Endothelial cell of umbilical vein (primary cell): ENCODE measurements at regions not wholly inside any gene's neighbourhood (a gene's known extent, or its start where the extent isn't known, plus 50 kb on each side); places are given as distances from the start of the nearest gene placed in this dataset.

Source experiments
- BruUV-seq: library from RNA; stranded (reverse); fragments of 400-500 nt; replicated peaks from 2 replicates; lab custom pipeline; 2021; lab: Mats Ljungman, UMichigan
- CTCF ChIA-PET: fragments of 300-600, 350-600 bp; sonication (Branson Sonifier 250); formaldehyde crosslinking; loops from one replicate; lab custom pipeline; 2021; ENCODE audit warnings: antibody characterized with exemption, inconsistent platforms; lab: Charles Lee
- POLR2A ChIA-PET: fragments of 300-600, 350-600 bp; sonication (Branson Sonifier 250); formaldehyde crosslinking; loops from one replicate; lab custom pipeline; 2021; ENCODE audit warnings: antibody characterized with exemption, inconsistent platforms; lab: Charles Lee
- DNase-seq: peaks from one replicate; pipeline ENCODE4 v3.0.0-alpha.2; 2011; ENCODE audit warnings: low read depth, low spot score
- FAIRE-seq: peaks from 2 replicates; lab custom pipeline; 2011; peaks lifted over from hg19 to GRCh38; lab: Jason Lieb, UNC
- H2AFZ ChIP-seq: 2 replicates; pipeline ENCODE4 v1.6.0; 2012; ENCODE audit warnings: low read depth, low read length, control low read depth, inconsistent platforms
- H3K27ac ChIP-seq: 2 replicates; pipeline ENCODE4 v1.5.1; 2011; ENCODE audit warnings: low read depth, mild to moderate bottlenecking, control low read depth, low read length, moderate library complexity; ENCODE audit not compliant: insufficient read depth
- H3K27me3 ChIP-seq, 2 experiments: 2 replicates each; pipeline versions ENCODE4 v1.6.0 to v1.6.1; 2011; ENCODE audit warnings: low read length in 2 of 2, mixed read lengths in 1 of 2; ENCODE audit not compliant: control insufficient read depth in 2 of 2, insufficient read depth in 2 of 2
- H3K36me3 ChIP-seq, 2 experiments: 2 replicates in 1 of 2; 3 replicates in 1 of 2; pipeline ENCODE4 v1.5.1; 2011; ENCODE audit warnings: low read length in 2 of 2, mild to moderate bottlenecking in 1 of 2, moderate library complexity in 1 of 2; ENCODE audit not compliant: control insufficient read depth in 2 of 2, insufficient read depth in 2 of 2; ENCODE audit errors: extremely low read depth in 1 of 2
- H3K4me1 ChIP-seq: 3 replicates; pipeline ENCODE4 v1.5.1; 2011; ENCODE audit warnings: mild to moderate bottlenecking, low read length; ENCODE audit not compliant: control insufficient read depth, insufficient read depth; ENCODE audit errors: extremely low read depth
- H3K4me2 ChIP-seq: 2 replicates; pipeline ENCODE4 v1.6.1; 2011; ENCODE audit warnings: low read length, control low read depth, mixed read lengths; ENCODE audit not compliant: insufficient read depth
- H3K4me3 ChIP-seq, 3 experiments: fragments of 200-600 bp in 1 of 3; sonication (generic), shearing (Covaris generic) in 1 of 3; replicated peaks in 1 of 3; 2 replicates each; pipeline ENCODE4 v1.5.1; 2011 to 2016; ENCODE audit warnings: control low read depth in 3 of 3, low read length in 3 of 3, mild to moderate bottlenecking in 2 of 3, inconsistent platforms in 1 of 3, low read depth in 1 of 3, moderate library complexity in 1 of 3; ENCODE audit not compliant: insufficient read depth in 1 of 3
- H3K79me2 ChIP-seq: 2 replicates; pipeline ENCODE4 v1.6.0; 2012; ENCODE audit warnings: low read length, inconsistent platforms; ENCODE audit not compliant: control insufficient read depth, insufficient read depth
- H3K9ac ChIP-seq: replicated peaks from 2 replicates; pipeline ENCODE3; 2011; ENCODE audit warnings: low read length, control low read depth; ENCODE audit not compliant: insufficient read depth; ENCODE audit errors: extremely low read depth
- H3K9me1 ChIP-seq: replicated peaks from 3 replicates; pipeline ENCODE4 v1.6.0; 2011; ENCODE audit warnings: mild to moderate bottlenecking, low read length; ENCODE audit not compliant: control insufficient read depth, insufficient read depth; ENCODE audit errors: extremely low read depth
- H3K9me3 ChIP-seq: replicated peaks from 2 replicates; pipeline ENCODE4 v1.5.1; 2012; ENCODE audit warnings: low read length, inconsistent platforms; ENCODE audit not compliant: control insufficient read depth, insufficient read depth
- H4K20me1 ChIP-seq: replicated peaks from 2 replicates; pipeline ENCODE3; 2011; ENCODE audit warnings: mild to moderate bottlenecking, low read length; ENCODE audit not compliant: control insufficient read depth, insufficient read depth; ENCODE audit errors: extremely low read depth
- EZH2 ChIP-seq: IDR thresholded peaks from 2 replicates; pipeline ENCODE4 v1.6.1; 2012; ENCODE audit warnings: borderline replicate concordance, low read depth, mild to moderate bottlenecking, moderate library complexity, low read length, inconsistent platforms; ENCODE audit not compliant: severe bottlenecking
- FOS ChIP-seq: IDR thresholded peaks from 2 replicates; pipeline ENCODE4 v1.6.1; 2011; ENCODE audit warnings: mild to moderate bottlenecking, low read length, moderate library complexity, borderline replicate concordance; ENCODE audit not compliant: insufficient read depth
- GATA2 ChIP-seq: IDR thresholded peaks from 2 replicates; pipeline ENCODE4 v1.7.0; 2011; ENCODE audit warnings: low read depth, mild to moderate bottlenecking, moderate library complexity, mixed read lengths, low read length; ENCODE audit not compliant: insufficient read length, insufficient read depth
- JUN ChIP-seq: IDR thresholded peaks from 2 replicates; pipeline ENCODE4 v1.6.1; 2011; ENCODE audit warnings: borderline replicate concordance, low read depth; ENCODE audit not compliant: insufficient read length, insufficient read depth
- MAX ChIP-seq: IDR thresholded peaks from 2 replicates; pipeline ENCODE4 v1.6.1; 2011; ENCODE audit not compliant: insufficient read depth, insufficient read length
- MYC ChIP-seq: IDR thresholded peaks from one replicate; pipeline ENCODE4 v1.6.1; 2011; ENCODE audit warnings: mild to moderate bottlenecking, low read depth, low read length
- POLR2A ChIP-seq: IDR thresholded peaks from 2 replicates; pipeline ENCODE4 v1.6.1; 2012; ENCODE audit warnings: low read depth, mild to moderate bottlenecking, control low read depth, low read length
- POLR2AphosphoS5 ChIP-seq: IDR thresholded peaks from 2 replicates; pipeline ENCODE4 v1.6.1; 2012; ENCODE audit warnings: low read depth, mild to moderate bottlenecking, control low read depth, low read length, moderate library complexity; ENCODE audit not compliant: insufficient read depth
- dilution Hi-C: fragments of 300-500 bp; cut with MboI; formaldehyde crosslinking; loops from one replicate; pipeline ENCODE4 v1.15.0; 2019; ENCODE audit warnings: low sequenced_read_pairs; ENCODE audit not compliant: extremely low pct_ligation_motif_present
- intact Hi-C: fragments of 100-400 bp; cut with micrococcal nuclease; formaldehyde crosslinking; loops from one replicate; pipeline ENCODE4 v1.10.0; 2022
- TF ChIP-seq, protein P1 (sequence below), 2 donors: IDR thresholded peaks; 1 replicate in 1 of 2; 2 replicates in 1 of 2; pipeline ENCODE4 v1.5.1; 2011; ENCODE audit warnings: low read length in 2 of 2, mild to moderate bottlenecking in 2 of 2, moderate library complexity in 2 of 2, control low read depth in 1 of 2, inconsistent platforms in 1 of 2, low read depth in 1 of 2; ENCODE audit not compliant: insufficient read depth in 1 of 2; ENCODE audit errors: extremely low read depth in 1 of 2

DNA sequence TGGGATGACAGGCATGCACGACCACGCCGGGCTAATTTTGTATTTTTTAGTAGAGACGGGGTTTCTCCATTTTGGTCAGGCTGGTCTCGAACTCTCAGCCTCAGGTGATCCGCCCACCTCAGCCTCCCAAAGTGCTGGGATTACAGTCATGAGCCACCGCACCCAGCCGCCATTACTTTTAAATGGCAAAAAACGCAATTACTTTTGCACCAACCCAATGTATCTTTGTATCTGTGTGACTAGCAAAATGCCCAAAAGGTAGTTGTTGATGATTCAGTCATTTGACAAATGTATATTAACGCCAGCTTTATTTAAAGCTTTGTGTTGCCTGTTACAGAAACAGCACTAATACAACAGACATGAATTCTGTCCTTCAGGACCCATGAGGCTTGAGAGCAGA lies 216.9 kb upstream of the FMN2 start:
- Histone ChIP-seq H4K20me1 (no peaks in the 10 kb centered on the region), H3K4me1 (no peaks in the 10 kb centered on the region), H3K4me3 (no peak overlapping the region), H3K9me3 (no peaks in the 10 kb centered on the region), H3K9me1 (no peaks in the 10 kb centered on the region), H3K36me3 (no peaks in the 10 kb centered on the region), H3K79me2 (no peaks in the 10 kb centered on the region), H3K4me2 (no peak overlapping the region), H3K27ac (no peak overlapping the region), H3K9ac (no peak overlapping the region), H3K27me3 (no peaks in the 10 kb centered on the region), H2AFZ (no peak overlapping the region)
- no TSS peak for BruUV-seq
- CTCF ChIA-PET, result no interaction called here
- TF ChIP-seq GATA2, result no peak
- TF ChIP-seq POLR2A, result no peak
- no peak for TF ChIP-seq MYC
- no peak for TF ChIP-seq FOS
- no peak for TF ChIP-seq JUN
- no peak for TF ChIP-seq POLR2AphosphoS5
- dilution Hi-C loops (no loop called here), intact Hi-C loops (no loop called here)
- POLR2A ChIA-PET, result no interaction called here
- no peak for DNase-seq
- no peak for FAIRE-seq

- POLR2A ChIA-PET, result no interaction called here
- H3K27me3 ChIP-seq, result no peaks in the 10 kb centered on the region
- H3K4me1 ChIP-seq, result no peaks in the 10 kb centered on the region
- FAIRE-seq, result no peak
- H3K4me3 ChIP-seq, result no peak overlapping the region
- H4K20me1 ChIP-seq, result no peaks in the 10 kb centered on the region
- dilution Hi-C loops (no loop called here), intact Hi-C loops (no loop called here)
- no peaks in the 10 kb centered on the region for H3K9me3 ChIP-seq
- H3K4me2 ChIP-seq, result no peak overlapping the region
- TF ChIP-seq JUN (no peak), MYC (no peak), GATA2 (no peak), POLR2AphosphoS5 (no peak), POLR2A (no peak), EZH2 (no peak), FOS (no peak), MAX (no peak)
- TF ChIP-seq, protein P1, sequence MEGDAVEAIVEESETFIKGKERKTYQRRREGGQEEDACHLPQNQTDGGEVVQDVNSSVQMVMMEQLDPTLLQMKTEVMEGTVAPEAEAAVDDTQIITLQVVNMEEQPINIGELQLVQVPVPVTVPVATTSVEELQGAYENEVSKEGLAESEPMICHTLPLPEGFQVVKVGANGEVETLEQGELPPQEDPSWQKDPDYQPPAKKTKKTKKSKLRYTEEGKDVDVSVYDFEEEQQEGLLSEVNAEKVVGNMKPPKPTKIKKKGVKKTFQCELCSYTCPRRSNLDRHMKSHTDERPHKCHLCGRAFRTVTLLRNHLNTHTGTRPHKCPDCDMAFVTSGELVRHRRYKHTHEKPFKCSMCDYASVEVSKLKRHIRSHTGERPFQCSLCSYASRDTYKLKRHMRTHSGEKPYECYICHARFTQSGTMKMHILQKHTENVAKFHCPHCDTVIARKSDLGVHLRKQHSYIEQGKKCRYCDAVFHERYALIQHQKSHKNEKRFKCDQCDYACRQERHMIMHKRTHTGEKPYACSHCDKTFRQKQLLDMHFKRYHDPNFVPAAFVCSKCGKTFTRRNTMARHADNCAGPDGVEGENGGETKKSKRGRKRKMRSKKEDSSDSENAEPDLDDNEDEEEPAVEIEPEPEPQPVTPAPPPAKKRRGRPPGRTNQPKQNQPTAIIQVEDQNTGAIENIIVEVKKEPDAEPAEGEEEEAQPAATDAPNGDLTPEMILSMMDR (IDR thresholded peaks at IDR 0.05; ENCODE audit: extremely low read depth in 1 of 2, insufficient read depth in 1 of 2, low read depth in 1 of 2, low read length in 2 of 2), result no peak
- no peaks in the 10 kb centered on the region for H3K79me2 ChIP-seq
- H3K9ac ChIP-seq, result no peak overlapping the region
- CTCF ChIA-PET, result no interaction called here
- H2AFZ ChIP-seq, result no peak overlapping the region
- H3K9me1 ChIP-seq, result no peaks in the 10 kb centered on the region
- no peak for DNase-seq
- no peaks in the 10 kb centered on the region for H3K36me3 ChIP-seq
- H3K27ac ChIP-seq, result no peak overlapping the region
- BruUV-seq, result no TSS peak
Measured at GRCh38 chr1:239879321-239880170, 212.1 kb upstream of the FMN2 start.
